ENCODE measurements at regions not wholly inside any gene's neighbourhood (a gene's known extent, or its start where the extent isn't known, plus 50 kb on each side); places are given as distances from the start of the nearest gene placed in this dataset.

DNA sequence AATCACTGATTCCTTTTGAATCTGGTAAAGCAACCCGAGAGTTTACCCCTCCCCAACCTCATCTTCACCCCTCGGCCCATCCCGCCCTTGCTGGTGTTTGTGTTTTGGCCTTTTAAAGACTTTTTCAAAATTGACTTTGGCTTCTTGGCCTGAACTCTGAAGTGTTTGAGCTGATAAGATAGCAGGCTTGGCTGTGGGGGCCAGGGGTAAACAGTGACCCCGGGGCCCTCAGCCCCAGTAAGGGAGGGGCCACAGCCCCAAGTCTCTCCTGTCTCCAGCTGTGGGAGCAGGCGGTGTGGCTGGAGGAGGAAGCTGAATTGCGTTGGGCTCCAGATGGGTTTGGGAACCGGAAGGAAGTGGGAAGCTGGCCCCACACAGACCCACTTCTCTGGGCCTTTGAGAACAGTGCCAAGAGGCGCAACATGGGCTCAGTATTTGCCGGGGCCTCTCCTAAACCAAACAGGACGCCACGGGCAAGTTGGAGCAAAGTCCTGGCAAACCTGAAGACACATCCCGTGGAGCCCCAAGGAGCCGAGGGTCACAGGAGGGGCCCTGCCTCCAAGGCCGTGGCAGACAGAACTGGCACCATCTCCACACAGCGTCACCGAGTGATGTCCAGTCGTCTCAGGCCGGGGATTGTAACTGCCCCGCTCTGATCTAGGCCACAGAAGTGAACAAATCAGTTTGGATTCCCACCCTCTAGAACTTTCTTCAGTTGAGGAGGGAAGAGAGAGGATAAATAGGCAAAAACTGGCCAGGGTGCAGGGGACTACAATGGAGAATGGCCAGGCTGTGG, 54.3 kb upstream of the PTPN1 start:
- Mint-ChIP-seq H3K4me1 (ENCODE audit: low read depth) (peaks cover 17% of the 10 kb centered on the region), H3K4me3 (ENCODE audit: low read depth) (no peak overlapping the region), H3K9me3 (ENCODE audit: low read depth) (no peaks in the 10 kb centered on the region), H3K27me3 (peaks cover 32% of the 10 kb centered on the region), H3K27ac (peak overlapping the region; percentile 81), H3K36me3 (ENCODE audit: insufficient read depth) (no peaks in the 10 kb centered on the region)
- DNase-seq (ENCODE audit: low spot score, unreplicated experiment), result no peak
- TF ChIP-seq, protein P1, sequence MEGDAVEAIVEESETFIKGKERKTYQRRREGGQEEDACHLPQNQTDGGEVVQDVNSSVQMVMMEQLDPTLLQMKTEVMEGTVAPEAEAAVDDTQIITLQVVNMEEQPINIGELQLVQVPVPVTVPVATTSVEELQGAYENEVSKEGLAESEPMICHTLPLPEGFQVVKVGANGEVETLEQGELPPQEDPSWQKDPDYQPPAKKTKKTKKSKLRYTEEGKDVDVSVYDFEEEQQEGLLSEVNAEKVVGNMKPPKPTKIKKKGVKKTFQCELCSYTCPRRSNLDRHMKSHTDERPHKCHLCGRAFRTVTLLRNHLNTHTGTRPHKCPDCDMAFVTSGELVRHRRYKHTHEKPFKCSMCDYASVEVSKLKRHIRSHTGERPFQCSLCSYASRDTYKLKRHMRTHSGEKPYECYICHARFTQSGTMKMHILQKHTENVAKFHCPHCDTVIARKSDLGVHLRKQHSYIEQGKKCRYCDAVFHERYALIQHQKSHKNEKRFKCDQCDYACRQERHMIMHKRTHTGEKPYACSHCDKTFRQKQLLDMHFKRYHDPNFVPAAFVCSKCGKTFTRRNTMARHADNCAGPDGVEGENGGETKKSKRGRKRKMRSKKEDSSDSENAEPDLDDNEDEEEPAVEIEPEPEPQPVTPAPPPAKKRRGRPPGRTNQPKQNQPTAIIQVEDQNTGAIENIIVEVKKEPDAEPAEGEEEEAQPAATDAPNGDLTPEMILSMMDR (IDR thresholded peaks at IDR 0.05; ENCODE audit: unreplicated experiment), result no peak

DNA sequence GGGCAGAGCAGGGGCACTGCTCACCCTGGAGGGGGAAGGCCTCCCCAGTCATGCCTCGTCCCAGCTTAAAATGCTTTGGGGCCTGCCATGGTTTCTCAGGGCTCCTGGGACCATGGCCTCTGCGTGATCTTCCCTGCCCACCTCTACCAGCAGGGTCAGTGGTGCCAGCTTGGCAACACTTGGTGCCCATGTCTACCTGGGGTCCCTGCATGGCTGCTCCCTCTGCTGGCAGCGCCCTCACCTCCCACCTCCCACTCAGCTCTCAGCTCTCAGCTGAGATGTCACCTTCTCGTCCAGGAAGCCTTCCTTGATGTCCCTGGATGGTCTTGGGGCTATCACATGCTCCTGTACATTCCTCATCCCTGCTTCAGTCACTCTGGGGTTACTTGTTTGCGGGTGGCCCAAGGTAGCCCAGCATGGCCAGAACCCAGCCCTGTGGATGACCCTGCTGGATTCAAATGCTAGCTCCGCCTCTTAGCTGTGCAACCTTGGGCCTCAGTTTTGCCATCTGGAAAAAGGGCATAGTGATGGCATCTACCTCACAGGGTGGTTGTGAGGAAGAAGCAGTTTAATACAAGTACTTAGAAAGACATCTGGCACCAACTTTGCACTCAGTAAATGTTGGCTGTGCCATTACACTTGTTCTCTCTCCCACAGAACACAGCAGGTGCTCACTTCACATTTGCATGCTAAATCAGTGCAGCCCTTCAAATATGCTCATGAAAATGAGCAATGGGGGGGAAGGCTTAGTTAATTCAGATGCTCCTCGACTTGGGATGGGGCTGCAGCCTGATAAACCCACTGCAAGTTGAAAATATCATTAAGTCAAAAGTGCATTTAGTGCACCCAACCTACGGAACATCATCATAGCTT, 53.5 kb upstream of the PTPN1 start:
- Mint-ChIP-seq H3K4me3 (ENCODE audit: low read depth) (no peak overlapping the region), H3K27ac (no peak overlapping the region), H3K27me3 (peaks cover 24% of the 10 kb centered on the region), H3K9me3 (ENCODE audit: low read depth) (no peaks in the 10 kb centered on the region), H3K36me3 (ENCODE audit: insufficient read depth) (no peaks in the 10 kb centered on the region), H3K4me1 (ENCODE audit: low read depth) (peaks cover 12% of the 10 kb centered on the region)
- TF ChIP-seq, protein P1 (IDR thresholded peaks at IDR 0.05; ENCODE audit: unreplicated experiment), result peak; percentile 22
- DNase-seq (ENCODE audit: low spot score, unreplicated experiment), result no peak

DNA sequence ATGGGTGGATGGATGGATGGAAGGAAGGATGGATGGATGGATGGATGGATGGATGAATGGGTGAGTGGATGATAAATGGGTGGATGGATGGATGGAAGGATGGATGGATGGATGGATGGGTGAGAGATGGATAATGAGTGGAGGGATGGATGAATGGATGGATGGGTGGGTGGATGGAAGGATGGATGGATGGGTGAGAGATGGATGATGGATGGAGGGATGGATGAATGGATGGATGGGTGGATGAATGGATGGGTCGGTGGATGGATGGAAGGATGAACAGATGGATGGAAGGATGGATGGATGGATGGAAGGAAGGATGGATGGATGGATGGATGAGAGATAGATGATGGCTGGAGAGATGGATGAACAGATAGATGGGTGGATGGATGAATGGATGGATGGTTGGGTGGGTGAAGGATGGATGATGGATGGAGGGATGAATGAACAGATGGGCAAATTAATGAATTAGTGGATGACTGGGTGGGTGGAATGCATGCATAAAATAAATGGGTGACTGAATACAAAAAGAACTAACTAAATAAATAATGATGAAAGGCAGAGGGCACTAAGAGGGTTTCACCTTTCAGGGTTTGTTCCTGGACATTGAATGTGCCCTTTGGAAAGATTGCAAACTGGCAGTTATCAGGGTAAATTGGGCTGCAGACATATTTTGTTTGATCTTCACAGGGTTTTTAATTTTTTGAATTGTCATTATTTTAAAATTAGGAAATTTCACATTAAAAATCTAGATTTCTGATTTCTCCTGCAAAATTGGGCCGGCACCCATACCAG, 50.9 kb upstream of the PTPN1 start:
- Mint-ChIP-seq H3K9me3 (ENCODE audit: low read depth) (no peaks in the 10 kb centered on the region), H3K36me3 (ENCODE audit: insufficient read depth) (no peaks in the 10 kb centered on the region), H3K4me1 (ENCODE audit: low read depth) (peaks cover 12% of the 10 kb centered on the region), H3K4me3 (ENCODE audit: low read depth) (no peak overlapping the region), H3K27ac (no peak overlapping the region), H3K27me3 (peaks cover 4% of the 10 kb centered on the region)
- no peak for DNase-seq (ENCODE audit: low spot score, unreplicated experiment)
- TF ChIP-seq, protein P1 (IDR thresholded peaks at IDR 0.05; ENCODE audit: unreplicated experiment), result no peak

DNA sequence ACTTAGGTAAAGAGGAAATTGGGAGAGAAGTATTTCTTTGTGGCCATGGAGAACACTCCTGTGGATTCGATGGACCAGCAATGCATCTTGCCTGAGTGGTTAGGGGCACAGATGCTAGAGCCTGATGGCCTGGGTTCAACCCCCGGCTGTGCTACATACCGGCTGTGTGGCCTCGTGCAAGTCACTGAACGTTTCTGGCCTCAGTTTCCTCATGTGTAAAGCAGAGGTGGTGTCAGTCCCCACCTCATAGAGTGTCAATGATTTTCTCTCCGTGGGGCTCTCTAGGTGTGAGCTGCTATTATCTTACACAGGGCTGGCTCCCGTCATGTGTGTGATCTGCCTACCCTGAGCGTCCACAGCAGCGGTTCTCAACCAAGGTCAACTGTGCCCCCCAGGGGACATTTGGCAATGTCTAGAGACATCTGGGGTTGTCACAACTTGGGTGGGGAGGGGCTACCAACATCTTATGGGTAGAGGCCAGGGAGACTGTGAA, 50.0 kb upstream of the PTPN1 start:
- Mint-ChIP-seq H3K27ac (no peak overlapping the region), H3K9me3 (ENCODE audit: low read depth) (no peaks in the 10 kb centered on the region), H3K27me3 (peaks cover 6% of the 10 kb centered on the region), H3K4me3 (ENCODE audit: low read depth) (no peak overlapping the region), H3K36me3 (ENCODE audit: insufficient read depth) (no peaks in the 10 kb centered on the region), H3K4me1 (ENCODE audit: low read depth) (peaks cover 12% of the 10 kb centered on the region)
- DNase-seq (ENCODE audit: low spot score, unreplicated experiment), result no peak
- TF ChIP-seq, protein P1 (IDR thresholded peaks at IDR 0.05; ENCODE audit: unreplicated experiment), result no peak

Data from progenitor cell of endocrine pancreas (in vitro differentiated cells).